ENCODE measurements at regions not wholly inside any gene's neighbourhood (a gene's known extent, or its start where the extent isn't known, plus 50 kb on each side); places are given as distances from the start of the nearest gene placed in this dataset.

GRCh38 chr18:55034742-55035141 lies 75.5 kb upstream of the CCDC68 start:
- DNase-seq: no peak

DNA sequence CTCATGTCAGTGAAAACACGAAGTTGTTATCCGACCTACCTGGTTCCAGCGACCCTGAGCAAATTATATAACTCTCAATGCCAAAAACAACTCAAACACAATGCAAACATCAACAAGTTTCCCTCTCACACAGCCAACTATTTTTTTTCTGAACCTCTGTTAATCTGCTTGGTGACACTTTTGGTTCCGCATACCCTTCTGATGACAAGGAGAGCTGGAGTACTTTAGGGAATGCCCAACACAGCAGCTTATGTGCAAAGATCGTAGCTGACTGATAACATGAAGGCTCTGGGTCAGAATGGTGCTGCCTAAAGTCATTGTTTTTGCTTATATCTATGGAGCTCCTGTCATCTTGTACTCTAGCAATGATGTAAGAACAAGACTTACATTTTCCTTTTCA lies 72.7 kb upstream of the CCDC68 start:
- DNase-seq: no peak

- no peak for DNase-seq
Observed at GRCh38 chr18:55031576-55031975, 72.3 kb upstream of the CCDC68 start.

GRCh38 chr18:55031164-55031563 lies 71.9 kb upstream of the CCDC68 start:
- DNase-seq: no peak

- no peak for DNase-seq
Observed at GRCh38 chr18:55024564-55024963, 65.3 kb upstream of the CCDC68 start.

GRCh38 chr18:55018602-55019001 lies 59.3 kb upstream of the CCDC68 start:
- DNase-seq: no peak

DNA sequence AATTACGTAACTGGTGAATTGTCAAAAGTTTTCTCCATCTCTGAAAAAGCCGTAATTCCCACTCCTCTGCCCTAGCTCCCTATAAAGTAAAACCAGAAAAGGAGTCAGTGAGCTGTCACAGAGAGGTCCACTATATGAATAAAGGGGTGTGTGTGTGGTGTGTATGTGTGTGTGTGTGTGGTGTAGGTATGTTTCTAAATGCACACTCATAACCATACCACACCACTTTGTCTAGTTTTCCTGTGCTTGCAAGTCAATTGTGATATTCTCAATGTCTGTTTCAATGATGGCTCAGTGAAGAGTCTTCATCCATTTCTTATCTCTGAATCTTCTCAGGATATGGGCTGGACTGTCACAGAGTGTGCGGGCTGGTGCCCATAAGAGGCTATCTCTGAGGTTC lies 54.8 kb upstream of the CCDC68 start:
- no peak for DNase-seq

GRCh38 chr18:55013685-55014084 lies 54.4 kb upstream of the CCDC68 start:
- no peak for DNase-seq

DNA sequence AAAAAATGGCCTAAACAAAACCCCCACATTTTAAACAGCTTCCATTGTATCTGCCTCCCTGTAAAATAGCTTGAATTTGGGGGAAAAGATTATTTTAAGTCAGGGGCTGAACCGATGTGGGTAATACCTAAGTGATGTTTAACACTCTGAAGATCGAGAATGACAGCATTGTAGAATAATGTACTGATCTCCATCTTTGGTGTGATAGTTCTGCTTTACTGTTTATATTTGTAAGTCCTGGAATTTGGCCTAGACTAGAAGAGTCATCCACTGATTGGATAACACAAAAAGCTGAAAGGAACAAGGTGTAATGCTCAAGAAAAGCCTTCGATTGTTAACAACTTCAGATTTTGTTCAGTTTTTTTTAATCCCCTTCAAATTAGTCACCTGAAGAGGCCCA lies 53.8 kb upstream of the CCDC68 start:
- no peak for DNase-seq

GRCh38 chr18:55012008-55012407 lies 52.7 kb upstream of the CCDC68 start:
- no peak for DNase-seq
